Neutrophil (primary cell): ENCODE measurements at regions not wholly inside any gene's neighbourhood (a gene's known extent, or its start where the extent isn't known, plus 50 kb on each side); places are given as distances from the start of the nearest gene placed in this dataset.

Experiments used
- H3K27ac ChIP-seq: fragments of 200-600 bp; sonication (generic); 2 replicates; pipeline ENCODE4 v1.5.1; 2016; ENCODE audit warnings: mild to moderate bottlenecking, moderate library complexity
- H3K27me3 ChIP-seq: fragments of 200-600 bp; sonication (generic); 2 replicates; pipeline ENCODE4 v1.6.0; 2016; ENCODE audit warnings: mild to moderate bottlenecking
- H3K36me3 ChIP-seq: fragments of 200-600 bp; sonication (generic); 2 replicates; pipeline ENCODE4 v1.5.1; 2017
- H3K4me1 ChIP-seq, 2 experiments: fragments of 200-600 bp in 1 of 2; sonication (generic) in 1 of 2; 1 replicate in 1 of 2; 2 replicates in 1 of 2; pipeline versions ENCODE4 v1.5.1 to v1.6.1; 2013 to 2016; ENCODE audit warnings: low read depth in 1 of 2, low read length in 1 of 2, mild to moderate bottlenecking in 1 of 2, moderate library complexity in 1 of 2; ENCODE audit not compliant: control insufficient read depth in 1 of 2, insufficient read depth in 1 of 2
- H3K4me3 ChIP-seq, 2 experiments: fragments of 200-600 bp in 1 of 2; sonication (generic) in 1 of 2; 1 replicate in 1 of 2; 2 replicates in 1 of 2; pipeline ENCODE4 v1.5.1; 2013 to 2016; ENCODE audit warnings: low read depth in 1 of 2, low read length in 1 of 2, mild to moderate bottlenecking in 1 of 2, moderate library complexity in 1 of 2
- H3K9me3 ChIP-seq: fragments of 200-600 bp; sonication (generic); 2 replicates; pipeline ENCODE4 v1.5.1; 2016
- CTCF ChIP-seq: fragments of 200-600 bp; sonication (generic); IDR thresholded peaks from 2 replicates; pipeline ENCODE4 v1.5.1; 2016; ENCODE audit warnings: antibody characterized with exemption

DNA sequence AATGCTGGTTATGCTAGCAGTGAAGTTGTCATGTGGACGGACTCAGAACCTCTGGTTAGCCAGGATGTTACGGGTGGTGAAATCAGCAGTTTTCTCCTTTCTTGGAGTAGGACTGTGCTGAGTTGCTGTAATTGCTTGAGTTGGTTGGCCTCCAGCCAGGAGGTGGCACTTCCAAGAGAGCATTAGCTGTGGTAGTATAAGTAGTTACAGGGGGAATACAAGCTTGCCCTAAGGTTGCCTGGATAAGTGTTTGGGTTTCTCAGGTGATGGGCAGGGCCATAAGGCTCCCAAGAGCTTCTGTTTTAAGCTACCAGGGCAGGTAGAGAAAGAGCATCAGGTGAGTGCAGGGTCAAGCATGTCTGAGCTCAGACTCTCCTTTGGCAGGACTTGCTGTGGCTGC, 103.0 kb downstream of the ZNF518B start:
- H3K9me3 ChIP-seq: no peaks in the 10 kb centered on the region
- H3K27me3 ChIP-seq: no peaks in the 10 kb centered on the region
- no peak overlapping the region for H3K27ac ChIP-seq
- no peaks in the 10 kb centered on the region for H3K36me3 ChIP-seq
- no peak overlapping the region for H3K4me3 ChIP-seq
- no peak for TF ChIP-seq CTCF
- H3K4me1 ChIP-seq: no peaks in the 10 kb centered on the region

DNA sequence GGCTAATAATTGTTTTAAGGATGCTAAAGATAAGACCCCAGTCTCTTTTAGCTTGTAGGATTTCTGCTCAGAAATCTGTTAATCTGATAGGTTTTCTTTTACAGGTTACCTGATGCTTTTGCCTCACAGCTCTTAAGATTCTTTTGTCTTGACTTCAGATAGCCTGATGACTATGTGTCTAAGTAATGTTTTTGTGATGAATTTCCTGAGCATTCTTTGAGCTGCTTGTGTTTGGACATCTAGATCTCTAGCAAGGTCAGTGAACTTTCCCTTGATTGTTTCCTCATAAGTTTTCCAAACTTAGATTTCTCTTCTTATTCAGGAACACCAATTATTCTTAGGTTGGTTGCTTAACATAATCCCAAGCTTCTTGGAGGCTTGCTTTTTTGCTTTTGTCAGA, 104.1 kb downstream of the ZNF518B start:
- H3K4me3 ChIP-seq: no peak overlapping the region
- no peaks in the 10 kb centered on the region for H3K9me3 ChIP-seq
- no peaks in the 10 kb centered on the region for H3K27me3 ChIP-seq
- no peak overlapping the region for H3K27ac ChIP-seq
- no peak for TF ChIP-seq CTCF
- no peaks in the 10 kb centered on the region for H3K36me3 ChIP-seq
- no peaks in the 10 kb centered on the region for H3K4me1 ChIP-seq

GRCh38 chr4:10348241-10348640, 109.0 kb downstream of the ZNF518B start:
- no peak for TF ChIP-seq CTCF
- Histone ChIP-seq H3K27me3 (peaks cover 6% of the 10 kb centered on the region), H3K4me1 (no peaks in the 10 kb centered on the region), H3K36me3 (no peaks in the 10 kb centered on the region), H3K9me3 (no peaks in the 10 kb centered on the region), H3K27ac (no peak overlapping the region), H3K4me3 (no peak overlapping the region)

- no peak for TF ChIP-seq CTCF
- no peaks in the 10 kb centered on the region for H3K9me3 ChIP-seq
- no peaks in the 10 kb centered on the region for H3K36me3 ChIP-seq
- peaks cover 6% of the 10 kb centered on the region for H3K27me3 ChIP-seq
- H3K4me3 ChIP-seq: no peak overlapping the region
- no peaks in the 10 kb centered on the region for H3K4me1 ChIP-seq
- no peak overlapping the region for H3K27ac ChIP-seq
These were observed 109.4 kb downstream of the ZNF518B start for GRCh38 chr4:10347815-10348214.

DNA sequence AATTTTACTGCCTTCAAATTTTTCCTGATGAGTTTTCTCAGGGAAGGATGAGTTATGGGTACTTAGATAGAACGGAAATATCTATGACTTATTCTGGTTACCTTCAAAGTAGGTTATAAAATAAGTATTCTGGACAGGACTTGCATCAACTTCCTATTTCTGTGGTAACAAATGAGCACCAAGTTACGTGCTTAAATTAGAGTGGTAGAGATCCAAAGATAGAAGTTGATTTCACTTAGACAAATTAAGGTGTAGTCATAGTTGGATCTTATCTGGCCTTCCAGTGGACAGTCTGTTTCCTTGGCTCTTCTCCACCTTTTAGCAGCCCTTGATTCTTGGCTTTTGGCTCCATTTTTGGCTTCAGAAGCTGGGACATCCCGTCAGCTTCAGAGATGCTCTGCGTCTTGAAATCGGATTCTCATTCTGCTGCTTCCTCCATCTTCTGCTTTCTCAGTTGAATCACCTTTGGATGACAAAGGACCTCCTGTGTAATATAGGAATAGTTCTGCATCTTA, 109.9 kb downstream of the ZNF518B start:
- Histone ChIP-seq H3K36me3 (no peaks in the 10 kb centered on the region), H3K27me3 (peaks cover 6% of the 10 kb centered on the region), H3K27ac (no peak overlapping the region), H3K9me3 (no peaks in the 10 kb centered on the region), H3K4me1 (no peaks in the 10 kb centered on the region), H3K4me3 (no peak overlapping the region)
- no peak for TF ChIP-seq CTCF

- Histone ChIP-seq H3K27me3 (peaks cover 6% of the 10 kb centered on the region), H3K27ac (no peak overlapping the region), H3K4me3 (no peak overlapping the region), H3K4me1 (no peaks in the 10 kb centered on the region), H3K9me3 (no peaks in the 10 kb centered on the region), H3K36me3 (no peaks in the 10 kb centered on the region)
- TF ChIP-seq CTCF: no peak
These were observed 111.2 kb downstream of the ZNF518B start for GRCh38 chr4:10346023-10346422.
